ENCODE measurements at regions not wholly inside any gene's neighbourhood (a gene's known extent, or its start where the extent isn't known, plus 50 kb on each side); places are given as distances from the start of the nearest gene placed in this dataset.

- H3K4me3 ChIP-seq: no peak overlapping the region
- H3K27me3 ChIP-seq: no peaks in the 10 kb centered on the region
- intact Hi-C loops (cut with DNase I; ENCODE audit: low total_unique reads): no loop called here
- H3K4me1 ChIP-seq: no peaks in the 10 kb centered on the region
- TF ChIP-seq POLR2A (IDR thresholded peaks at IDR 0.05) (no peak), EP300 (IDR thresholded peaks at IDR 0.05) (no peak), POLR2AphosphoS5 (IDR thresholded peaks at IDR 0.05) (no peak)
- TF ChIP-seq, protein P1, sequence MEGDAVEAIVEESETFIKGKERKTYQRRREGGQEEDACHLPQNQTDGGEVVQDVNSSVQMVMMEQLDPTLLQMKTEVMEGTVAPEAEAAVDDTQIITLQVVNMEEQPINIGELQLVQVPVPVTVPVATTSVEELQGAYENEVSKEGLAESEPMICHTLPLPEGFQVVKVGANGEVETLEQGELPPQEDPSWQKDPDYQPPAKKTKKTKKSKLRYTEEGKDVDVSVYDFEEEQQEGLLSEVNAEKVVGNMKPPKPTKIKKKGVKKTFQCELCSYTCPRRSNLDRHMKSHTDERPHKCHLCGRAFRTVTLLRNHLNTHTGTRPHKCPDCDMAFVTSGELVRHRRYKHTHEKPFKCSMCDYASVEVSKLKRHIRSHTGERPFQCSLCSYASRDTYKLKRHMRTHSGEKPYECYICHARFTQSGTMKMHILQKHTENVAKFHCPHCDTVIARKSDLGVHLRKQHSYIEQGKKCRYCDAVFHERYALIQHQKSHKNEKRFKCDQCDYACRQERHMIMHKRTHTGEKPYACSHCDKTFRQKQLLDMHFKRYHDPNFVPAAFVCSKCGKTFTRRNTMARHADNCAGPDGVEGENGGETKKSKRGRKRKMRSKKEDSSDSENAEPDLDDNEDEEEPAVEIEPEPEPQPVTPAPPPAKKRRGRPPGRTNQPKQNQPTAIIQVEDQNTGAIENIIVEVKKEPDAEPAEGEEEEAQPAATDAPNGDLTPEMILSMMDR (IDR thresholded peaks at IDR 0.05): no peak
- no peaks in the 10 kb centered on the region for H3K9me3 ChIP-seq
- H3K27ac ChIP-seq: no peak overlapping the region
- 3 to 39% (median 28%) methylated on average over 1 of the region's 1 CpG for WGBS, 5 donors
- DNase-seq: no peak
- no peaks in the 10 kb centered on the region for H3K36me3 ChIP-seq
Measured at GRCh38 chr6:102686461-102686860, 1293.0 kb downstream of the GRIK2 start.

DNA sequence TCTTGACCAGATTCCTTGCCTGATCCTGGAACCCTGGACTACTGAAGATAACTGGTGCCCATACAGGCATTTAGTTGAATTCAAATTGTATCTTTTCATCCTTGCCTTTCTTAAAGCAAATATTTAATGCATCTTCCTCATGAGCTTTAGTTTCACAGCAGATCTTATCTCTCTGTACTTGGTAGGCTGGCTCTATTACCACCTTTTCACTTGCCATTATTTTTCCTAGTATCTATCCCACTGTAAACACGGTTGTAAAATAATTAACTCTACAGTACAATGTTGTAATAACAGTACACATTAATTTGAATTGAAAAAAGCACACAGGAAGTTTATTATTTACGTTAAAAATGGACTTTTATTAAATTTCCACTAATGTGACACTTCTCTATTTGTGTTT, 1286.9 kb downstream of the GRIK2 start:
- TF ChIP-seq POLR2AphosphoS5 (IDR thresholded peaks at IDR 0.05) (no peak), POLR2A (IDR thresholded peaks at IDR 0.05) (no peak), EP300 (IDR thresholded peaks at IDR 0.05) (no peak)
- TF ChIP-seq, protein P1 (IDR thresholded peaks at IDR 0.05): no peak
- Histone ChIP-seq H3K27me3 (no peaks in the 10 kb centered on the region), H3K27ac (no peak overlapping the region), H3K9me3 (no peaks in the 10 kb centered on the region), H3K4me1 (no peaks in the 10 kb centered on the region), H3K36me3 (no peaks in the 10 kb centered on the region), H3K4me3 (no peak overlapping the region)
- WGBS, 5 donors: 22 to 38% (median 28%) methylated on average over 2 of the region's 2 CpGs
- DNase-seq: no peak
- intact Hi-C loops (cut with DNase I; ENCODE audit: low total_unique reads): no loop called here

DNA sequence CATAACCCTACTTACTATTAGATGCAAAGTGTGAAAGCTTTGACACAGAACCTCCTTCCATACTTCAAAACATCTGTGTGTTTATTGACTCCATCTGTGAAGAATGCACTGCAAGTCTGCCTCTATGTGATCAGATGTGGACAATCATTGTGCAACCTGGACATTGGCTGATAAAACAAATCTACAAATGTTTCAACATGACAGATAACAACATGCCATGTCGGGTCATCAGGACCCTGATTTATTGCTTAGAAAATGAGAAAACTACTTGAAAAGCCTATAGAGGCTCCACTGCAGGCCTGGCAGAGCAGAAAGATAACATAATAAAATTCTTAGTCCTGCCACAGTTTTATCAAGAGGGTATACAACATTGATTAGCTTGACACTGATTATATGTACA, 1286.4 kb downstream of the GRIK2 start:
- no peak for DNase-seq
- no peaks in the 10 kb centered on the region for H3K27me3 ChIP-seq
- intact Hi-C loops (cut with DNase I; ENCODE audit: low total_unique reads): no loop called here

DNA sequence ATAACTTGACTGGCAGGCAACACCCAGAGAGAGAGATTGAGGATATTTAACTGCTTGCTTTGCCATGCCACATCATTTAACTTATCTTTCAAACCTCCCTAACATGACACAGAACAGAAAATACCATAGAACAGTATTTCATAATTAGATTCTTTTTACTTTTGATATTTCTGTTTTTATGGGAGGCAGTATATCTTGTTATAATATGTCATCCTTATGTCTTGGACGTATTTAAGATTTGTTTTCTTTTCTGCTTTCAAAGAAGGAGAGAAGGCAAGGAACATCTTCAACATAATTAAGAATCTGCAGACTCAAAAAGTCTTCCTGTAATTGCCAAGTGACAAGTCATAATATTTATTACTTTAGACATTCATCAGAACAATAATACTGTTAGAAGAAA, 1283.7 kb downstream of the GRIK2 start:
- no peak for TF ChIP-seq POLR2A (IDR thresholded peaks at IDR 0.05)
- no peak for TF ChIP-seq POLR2AphosphoS5 (IDR thresholded peaks at IDR 0.05)
- TF ChIP-seq, protein P1 (IDR thresholded peaks at IDR 0.05): no peak
- no peak for TF ChIP-seq EP300 (IDR thresholded peaks at IDR 0.05)
- Histone ChIP-seq H3K36me3 (no peaks in the 10 kb centered on the region), H3K27me3 (no peaks in the 10 kb centered on the region), H3K9me3 (no peaks in the 10 kb centered on the region), H3K4me3 (no peak overlapping the region), H3K27ac (no peak overlapping the region), H3K4me1 (no peaks in the 10 kb centered on the region)
- WGBS, 5 donors: 50 to 66% (median 59%) methylated on average over 1 of the region's 1 CpG
- DNase-seq: no peak
- intact Hi-C loops (cut with DNase I; ENCODE audit: low total_unique reads): no loop called here

More for the DNA sequence above, 1286.4 kb downstream of the GRIK2 start:
- Histone ChIP-seq H3K36me3 (no peaks in the 10 kb centered on the region), H3K4me3 (no peak overlapping the region), H3K9me3 (no peaks in the 10 kb centered on the region), H3K27ac (no peak overlapping the region), H3K4me1 (no peaks in the 10 kb centered on the region)
- no peak for TF ChIP-seq POLR2A (IDR thresholded peaks at IDR 0.05)
- TF ChIP-seq, protein P1 (IDR thresholded peaks at IDR 0.05): no peak
- no peak for TF ChIP-seq POLR2AphosphoS5 (IDR thresholded peaks at IDR 0.05)
- TF ChIP-seq EP300 (IDR thresholded peaks at IDR 0.05): no peak
- WGBS, 5 donors: 36 to 53% (median 38%) methylated on average over 1 of the region's 1 CpG
